Activated naive CD8-positive, alpha-beta T cell (primary cell): ENCODE measurements at regions not wholly inside any gene's neighbourhood (a gene's known extent, or its start where the extent isn't known, plus 50 kb on each side); places are given as distances from the start of the nearest gene placed in this dataset.
"Not testable (repeated sequence)": the region's sequence is repeated elsewhere in the genome, so short reads cannot be mapped to it uniquely, and the experiment has no call there.

Experiments
- H3K27ac Mint-ChIP-seq: one replicate; pipeline ENCODE4 v1.8.0; 2021; ENCODE audit warnings: mixed read lengths
- H3K27me3 Mint-ChIP-seq: one replicate; pipeline ENCODE4 v1.8.0; 2021; ENCODE audit warnings: mixed read lengths
- H3K36me3 Mint-ChIP-seq: one replicate; pipeline ENCODE4 v1.8.0; 2021; ENCODE audit warnings: mixed read lengths
- H3K4me1 Mint-ChIP-seq: one replicate; pipeline ENCODE4 v1.8.0; 2021; ENCODE audit warnings: low read depth, mixed read lengths
- H3K4me3 Mint-ChIP-seq: one replicate; pipeline ENCODE4 v1.8.0; 2021; ENCODE audit warnings: mild to moderate bottlenecking, mixed read lengths
- H3K9me3 Mint-ChIP-seq: one replicate; pipeline ENCODE4 v1.8.0; 2021; ENCODE audit warnings: low read depth, mixed read lengths

DNA sequence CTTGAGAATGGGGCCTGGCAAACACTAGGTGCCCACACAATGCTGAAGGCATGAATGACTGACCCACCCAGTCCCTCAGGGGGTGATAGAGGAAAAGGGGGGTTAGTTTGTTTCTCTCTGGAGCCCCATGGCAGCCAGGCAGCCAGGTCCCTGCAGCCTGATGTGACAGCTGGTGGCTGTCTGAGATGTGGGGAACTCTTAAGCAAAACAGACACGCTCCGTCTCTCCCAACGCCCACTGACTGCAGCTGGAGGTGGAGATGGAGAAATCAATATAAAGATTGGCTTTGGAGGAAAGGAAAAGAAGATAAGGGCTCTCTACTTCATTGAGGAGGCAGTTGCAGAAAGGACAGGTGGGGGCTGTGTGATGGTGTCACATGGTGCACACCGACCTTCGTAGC, 240.8 kb upstream of the LHX5 start:
- H3K4me3 Mint-ChIP-seq: no peak overlapping the region
- H3K9me3 Mint-ChIP-seq: peaks cover 8% of the 10 kb centered on the region
- H3K27me3 Mint-ChIP-seq: peaks cover 7% of the 10 kb centered on the region
- H3K4me1 Mint-ChIP-seq: no peaks in the 10 kb centered on the region
- no peak overlapping the region for H3K27ac Mint-ChIP-seq
- no peaks in the 10 kb centered on the region for H3K36me3 Mint-ChIP-seq

DNA sequence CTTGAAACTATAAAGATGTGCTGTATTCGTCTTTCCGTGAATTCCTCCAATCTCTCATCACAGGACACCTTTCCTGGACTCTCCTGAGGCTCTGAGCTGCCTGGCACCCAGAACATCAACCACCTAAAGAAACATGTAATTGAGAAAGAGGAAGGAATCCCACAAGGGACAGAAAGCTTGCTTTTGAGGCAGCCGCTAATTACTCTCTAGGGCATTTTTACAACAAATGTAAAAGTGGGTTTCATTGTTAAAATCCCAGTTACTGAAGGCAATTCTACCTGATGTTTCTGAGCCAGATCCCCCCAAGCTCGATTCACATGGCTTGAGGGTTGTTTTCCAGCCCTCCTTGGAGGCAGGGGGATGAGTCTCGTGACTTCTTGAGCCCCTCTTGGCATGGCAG, 238.5 kb upstream of the LHX5 start:
- Mint-ChIP-seq H3K27me3 (peaks cover 11% of the 10 kb centered on the region), H3K4me3 (no peak overlapping the region), H3K36me3 (no peaks in the 10 kb centered on the region), H3K4me1 (no peaks in the 10 kb centered on the region), H3K9me3 (peaks cover 8% of the 10 kb centered on the region), H3K27ac (no peak overlapping the region)

DNA sequence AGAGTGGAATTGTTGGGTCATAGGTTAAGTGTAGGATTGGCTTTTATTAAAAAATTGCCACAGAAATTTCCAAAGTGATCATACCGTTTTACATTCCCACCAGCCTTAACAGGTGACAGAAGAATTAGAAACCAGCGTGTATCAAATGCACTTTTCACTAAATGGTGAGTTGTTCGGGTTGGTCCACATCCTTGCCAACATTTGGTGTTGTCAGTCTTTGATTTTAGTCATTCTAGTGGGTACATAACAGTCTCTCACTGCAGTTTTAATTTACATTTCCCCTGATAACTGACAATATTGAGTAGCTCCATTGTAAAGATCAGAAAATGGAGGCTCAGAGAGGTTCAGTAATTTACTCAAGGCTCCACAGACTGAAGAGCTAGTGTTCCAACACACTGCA, 237.8 kb upstream of the LHX5 start:
- Mint-ChIP-seq H3K27me3 (peaks cover 14% of the 10 kb centered on the region), H3K9me3 (peaks cover 8% of the 10 kb centered on the region), H3K4me3 (no peak overlapping the region), H3K27ac (no peak overlapping the region), H3K4me1 (no peaks in the 10 kb centered on the region), H3K36me3 (no peaks in the 10 kb centered on the region)

DNA sequence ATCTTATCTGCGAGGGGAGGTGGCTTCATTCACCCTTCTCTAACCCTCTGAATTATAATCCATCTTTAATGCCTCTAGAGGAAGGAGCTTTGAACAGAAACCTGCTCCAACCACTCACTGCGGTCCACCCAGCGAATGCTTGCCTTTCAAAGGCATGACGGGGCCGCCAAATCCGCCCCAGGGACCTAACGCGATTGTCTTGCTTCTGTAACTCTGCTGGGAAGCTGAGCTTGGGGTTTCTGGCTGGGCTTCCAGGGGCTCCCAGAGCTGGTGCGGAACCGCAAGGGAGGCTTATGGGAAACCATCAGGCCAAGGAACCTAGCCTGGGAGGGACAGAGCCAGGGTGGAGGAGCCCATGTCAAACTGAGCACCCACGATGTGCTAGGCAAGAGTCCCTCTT, 231.2 kb upstream of the LHX5 start:
- Mint-ChIP-seq H3K4me1 (no peaks in the 10 kb centered on the region), H3K27ac (no peak overlapping the region), H3K36me3 (no peaks in the 10 kb centered on the region), H3K4me3 (no peak overlapping the region), H3K9me3 (no peaks in the 10 kb centered on the region), H3K27me3 (peaks cover 17% of the 10 kb centered on the region)

DNA sequence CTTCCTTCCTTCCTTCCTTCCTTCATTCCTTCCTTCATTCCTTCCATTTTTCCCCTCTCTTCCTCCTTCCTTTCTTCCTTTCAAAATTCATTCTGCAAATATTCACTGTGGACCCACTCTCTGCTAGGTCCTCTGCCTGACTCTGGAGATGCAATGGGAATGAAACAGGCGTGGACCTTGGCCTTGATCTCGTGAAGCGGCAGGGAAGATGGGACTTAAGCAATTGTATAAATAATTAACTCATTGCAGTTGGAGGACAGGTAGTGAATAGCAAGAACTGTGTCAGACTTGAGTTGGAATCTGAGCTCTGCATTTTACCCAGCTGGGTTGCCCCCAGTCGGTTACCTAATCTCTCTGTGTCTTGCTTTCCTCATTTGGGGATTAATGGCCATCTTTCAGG, 230.6 kb upstream of the LHX5 start:
- Mint-ChIP-seq H3K4me3 (no peak overlapping the region), H3K9me3 (no peaks in the 10 kb centered on the region), H3K36me3 (no peaks in the 10 kb centered on the region), H3K4me1 (no peaks in the 10 kb centered on the region), H3K27ac (no peak overlapping the region), H3K27me3 (peaks cover 18% of the 10 kb centered on the region)

DNA sequence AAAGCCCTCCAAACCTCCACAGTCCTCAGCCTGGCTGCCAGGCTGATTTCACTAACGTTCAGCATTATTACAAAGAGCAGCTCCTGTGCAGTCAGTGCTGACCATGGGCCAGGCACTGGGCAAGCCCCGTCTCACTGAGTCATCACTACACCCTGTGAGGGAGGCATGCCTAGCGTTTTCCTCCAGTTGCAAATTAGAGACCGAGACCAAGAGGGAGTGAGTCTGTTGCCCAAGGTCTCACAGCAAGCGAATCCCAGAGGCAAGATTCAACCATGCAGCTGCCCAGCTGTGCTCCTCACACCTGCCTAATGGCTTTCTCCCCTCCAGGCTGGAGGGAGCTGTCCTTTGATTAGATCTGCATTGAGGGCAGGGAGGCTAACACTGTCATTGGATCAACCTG, 229.3 kb upstream of the LHX5 start:
- Mint-ChIP-seq H3K4me3 (no peak overlapping the region), H3K27me3 (peaks cover 18% of the 10 kb centered on the region), H3K9me3 (no peaks in the 10 kb centered on the region), H3K4me1 (no peaks in the 10 kb centered on the region), H3K36me3 (no peaks in the 10 kb centered on the region), H3K27ac (no peak overlapping the region)

DNA sequence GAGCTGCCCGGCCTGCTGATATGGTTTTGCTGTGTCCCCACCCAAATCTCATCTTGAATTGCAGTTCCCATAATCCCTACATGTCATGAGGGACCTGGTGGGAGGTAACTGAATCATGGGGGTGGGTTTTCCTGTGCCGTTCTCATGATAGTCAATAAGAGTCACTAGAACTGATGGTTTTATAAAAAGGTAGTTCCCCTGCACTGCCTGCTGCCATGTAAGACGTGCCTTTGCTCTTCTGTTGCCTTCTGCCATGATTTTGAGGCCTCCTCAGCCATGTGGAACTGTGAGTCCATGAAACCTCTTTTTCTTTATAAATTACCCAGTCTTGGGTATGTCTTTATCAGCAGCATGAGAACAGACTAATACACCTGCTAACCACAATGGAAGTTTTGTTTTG, 228.3 kb upstream of the LHX5 start:
- not testable (repeated sequence) for H3K27ac Mint-ChIP-seq, H3K36me3 Mint-ChIP-seq, H3K4me1 Mint-ChIP-seq, H3K4me3 Mint-ChIP-seq, H3K9me3 Mint-ChIP-seq
- H3K27me3 Mint-ChIP-seq: peaks cover 13% of the 10 kb centered on the region

DNA sequence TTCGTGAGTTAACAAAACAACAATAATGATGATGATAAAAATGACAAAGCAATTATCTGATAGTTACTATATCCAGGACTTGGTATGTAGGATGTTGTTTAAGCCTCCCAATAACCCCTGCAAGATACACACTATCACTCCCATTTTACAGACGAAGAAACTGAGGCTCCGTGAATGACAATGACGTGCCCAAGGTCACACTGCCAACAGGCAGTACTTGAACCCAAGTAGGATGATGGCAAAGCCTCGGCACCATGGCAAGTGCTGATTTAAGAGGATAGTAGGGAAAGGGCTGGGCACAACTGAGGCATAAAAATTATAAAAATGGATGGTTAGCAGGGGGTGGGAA, 226.8 kb upstream of the LHX5 start:
- H3K4me3 Mint-ChIP-seq: no peak overlapping the region
- peaks cover 13% of the 10 kb centered on the region for H3K27me3 Mint-ChIP-seq

DNA sequence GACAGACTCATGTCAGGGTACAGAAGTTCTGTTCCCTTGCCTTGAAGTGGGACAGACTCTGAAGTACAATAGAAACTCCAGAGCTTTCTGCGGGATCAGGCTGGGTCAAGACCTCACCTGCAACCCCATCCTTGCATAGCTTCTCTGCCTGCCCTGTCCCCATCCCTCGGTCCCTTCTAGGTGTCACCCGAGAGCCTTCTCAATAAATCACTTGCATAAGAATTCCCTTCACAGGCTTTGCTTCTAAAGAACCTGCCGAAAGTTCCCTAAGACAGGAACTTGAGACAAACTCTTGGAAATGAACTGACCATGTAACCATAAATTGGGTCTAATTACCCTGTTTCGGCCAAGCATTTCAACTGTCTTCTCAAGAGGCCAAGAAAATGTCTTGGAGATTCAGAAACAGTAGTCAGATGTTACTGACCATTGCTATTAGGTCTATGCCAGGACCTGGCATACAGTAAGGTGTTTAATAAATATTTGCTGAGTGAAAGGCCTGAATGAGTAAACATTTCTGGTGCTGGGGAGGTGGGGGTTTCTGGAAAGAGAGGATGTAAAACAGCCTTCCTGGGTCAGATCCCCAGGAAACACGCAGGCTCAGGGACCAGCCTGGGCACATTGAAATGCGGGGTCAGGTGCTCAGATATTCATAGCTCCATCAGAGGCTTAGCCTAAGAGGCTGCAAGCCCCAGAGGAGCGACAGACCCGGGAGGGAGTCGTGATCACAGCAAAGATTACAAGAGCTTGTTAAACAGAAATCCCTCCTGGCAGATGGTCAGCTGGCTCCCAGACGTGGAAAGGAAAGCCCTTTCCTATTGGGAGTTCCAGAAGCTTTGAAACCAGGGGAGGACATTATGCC, 226.2 kb upstream of the LHX5 start:
- no peaks in the 10 kb centered on the region for H3K4me1 Mint-ChIP-seq
- no peak overlapping the region for H3K4me3 Mint-ChIP-seq
- no peaks in the 10 kb centered on the region for H3K9me3 Mint-ChIP-seq
- H3K27ac Mint-ChIP-seq: no peak overlapping the region
- peaks cover 13% of the 10 kb centered on the region for H3K27me3 Mint-ChIP-seq
- H3K36me3 Mint-ChIP-seq: no peaks in the 10 kb centered on the region

More for the DNA sequence above, 226.8 kb upstream of the LHX5 start:
- no peak overlapping the region for H3K27ac Mint-ChIP-seq
- H3K36me3 Mint-ChIP-seq: no peaks in the 10 kb centered on the region
- no peaks in the 10 kb centered on the region for H3K4me1 Mint-ChIP-seq
- no peaks in the 10 kb centered on the region for H3K9me3 Mint-ChIP-seq

DNA sequence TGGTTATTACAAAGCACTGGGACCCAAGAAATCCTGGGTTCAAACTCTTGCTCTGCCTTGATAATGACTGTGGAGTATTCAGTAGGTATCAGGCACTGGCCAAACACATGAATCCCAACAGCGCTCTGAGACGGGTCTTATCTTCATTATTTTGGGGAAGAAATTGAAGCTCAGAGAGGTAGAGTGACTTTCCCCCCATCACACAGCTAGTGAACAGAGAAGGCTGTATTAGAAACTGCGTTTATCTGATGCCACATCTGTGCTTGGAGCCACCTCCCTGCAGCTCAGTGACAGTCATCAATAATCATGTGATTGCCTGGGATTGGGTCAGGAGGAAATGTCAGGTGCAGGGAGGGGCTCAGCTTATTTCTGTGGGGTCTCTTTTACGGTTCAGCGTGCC, 225.4 kb upstream of the LHX5 start:
- Mint-ChIP-seq H3K4me3 (no peak overlapping the region), H3K9me3 (no peaks in the 10 kb centered on the region), H3K27me3 (peaks cover 10% of the 10 kb centered on the region), H3K4me1 (no peaks in the 10 kb centered on the region), H3K36me3 (no peaks in the 10 kb centered on the region), H3K27ac (no peak overlapping the region)

DNA sequence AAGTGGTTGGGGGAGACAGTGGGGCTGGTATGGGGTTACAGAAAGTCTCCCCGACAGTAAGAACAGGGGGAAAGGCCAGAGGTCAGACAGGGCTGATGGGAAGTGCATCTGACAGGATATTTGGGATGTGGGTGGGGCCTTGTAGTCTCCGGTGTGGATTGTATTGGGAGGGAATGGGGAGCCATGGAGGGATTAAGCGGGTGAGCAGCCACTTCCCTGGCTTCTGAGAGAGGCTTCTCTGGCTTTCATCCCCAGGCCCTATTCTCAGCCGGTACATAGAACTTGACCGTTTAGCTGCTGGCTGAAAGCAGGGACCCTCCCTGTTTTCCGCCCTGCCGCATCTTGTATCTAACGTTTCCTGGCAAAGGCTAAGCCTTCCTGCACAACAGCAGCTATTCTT, 222.0 kb upstream of the LHX5 start:
- no peaks in the 10 kb centered on the region for H3K36me3 Mint-ChIP-seq
- no peaks in the 10 kb centered on the region for H3K9me3 Mint-ChIP-seq
- H3K4me1 Mint-ChIP-seq: no peaks in the 10 kb centered on the region
- no peak overlapping the region for H3K4me3 Mint-ChIP-seq
- no peak overlapping the region for H3K27ac Mint-ChIP-seq
- peaks cover 12% of the 10 kb centered on the region for H3K27me3 Mint-ChIP-seq

DNA sequence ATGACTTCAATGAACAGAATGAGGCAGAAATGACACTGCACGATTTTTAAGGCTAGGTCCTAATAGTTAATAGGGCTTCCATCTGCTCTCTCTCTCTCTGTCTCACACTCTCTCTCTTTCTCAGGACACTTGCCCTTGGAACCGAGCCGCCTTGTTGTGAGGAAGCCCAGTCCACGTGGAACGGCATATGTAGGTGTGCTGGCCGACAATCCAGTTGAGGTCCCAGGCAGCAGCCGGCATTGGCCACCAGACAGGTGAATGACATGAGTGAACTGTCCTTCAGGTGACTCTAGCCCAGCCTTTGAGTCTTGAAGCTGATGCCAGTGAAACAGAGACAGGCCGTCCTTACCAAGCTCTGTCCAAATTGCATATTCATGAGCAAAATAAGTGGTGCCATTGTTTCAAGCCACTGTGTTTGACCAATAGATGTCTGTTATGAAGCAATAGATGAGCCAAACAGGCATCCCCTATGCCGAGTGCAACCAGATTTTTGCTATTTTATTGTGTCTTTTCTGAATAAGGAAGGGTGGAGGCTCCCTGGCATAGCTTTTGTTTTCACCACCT, 217.5 kb upstream of the LHX5 start:
- Mint-ChIP-seq H3K36me3 (no peaks in the 10 kb centered on the region), H3K27ac (no peak overlapping the region), H3K4me1 (no peaks in the 10 kb centered on the region), H3K27me3 (peaks cover 5% of the 10 kb centered on the region), H3K4me3 (no peak overlapping the region), H3K9me3 (no peaks in the 10 kb centered on the region)

DNA sequence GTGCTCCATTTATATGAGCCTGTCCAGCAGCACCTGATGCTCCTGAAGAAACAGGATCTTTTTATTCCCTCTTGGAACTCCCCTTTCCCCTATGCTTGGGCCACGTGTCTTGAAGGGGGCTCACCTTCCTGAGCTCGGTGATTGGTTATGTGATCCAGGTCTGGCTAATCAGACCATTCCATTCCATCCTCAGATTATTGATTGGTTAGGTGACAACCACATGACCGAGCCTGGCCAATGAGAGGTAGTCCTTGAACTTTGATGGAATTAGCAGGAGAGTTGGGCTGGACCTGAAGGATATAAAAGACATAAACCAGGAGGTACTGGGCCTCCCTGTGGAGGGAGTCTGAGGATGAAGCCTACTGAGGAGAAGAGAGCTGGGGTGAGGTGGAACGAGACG, 216.6 kb upstream of the LHX5 start:
- Mint-ChIP-seq H3K27me3 (peaks cover 5% of the 10 kb centered on the region), H3K27ac (no peak overlapping the region), H3K9me3 (no peaks in the 10 kb centered on the region), H3K4me3 (no peak overlapping the region), H3K4me1 (no peaks in the 10 kb centered on the region), H3K36me3 (no peaks in the 10 kb centered on the region)

DNA sequence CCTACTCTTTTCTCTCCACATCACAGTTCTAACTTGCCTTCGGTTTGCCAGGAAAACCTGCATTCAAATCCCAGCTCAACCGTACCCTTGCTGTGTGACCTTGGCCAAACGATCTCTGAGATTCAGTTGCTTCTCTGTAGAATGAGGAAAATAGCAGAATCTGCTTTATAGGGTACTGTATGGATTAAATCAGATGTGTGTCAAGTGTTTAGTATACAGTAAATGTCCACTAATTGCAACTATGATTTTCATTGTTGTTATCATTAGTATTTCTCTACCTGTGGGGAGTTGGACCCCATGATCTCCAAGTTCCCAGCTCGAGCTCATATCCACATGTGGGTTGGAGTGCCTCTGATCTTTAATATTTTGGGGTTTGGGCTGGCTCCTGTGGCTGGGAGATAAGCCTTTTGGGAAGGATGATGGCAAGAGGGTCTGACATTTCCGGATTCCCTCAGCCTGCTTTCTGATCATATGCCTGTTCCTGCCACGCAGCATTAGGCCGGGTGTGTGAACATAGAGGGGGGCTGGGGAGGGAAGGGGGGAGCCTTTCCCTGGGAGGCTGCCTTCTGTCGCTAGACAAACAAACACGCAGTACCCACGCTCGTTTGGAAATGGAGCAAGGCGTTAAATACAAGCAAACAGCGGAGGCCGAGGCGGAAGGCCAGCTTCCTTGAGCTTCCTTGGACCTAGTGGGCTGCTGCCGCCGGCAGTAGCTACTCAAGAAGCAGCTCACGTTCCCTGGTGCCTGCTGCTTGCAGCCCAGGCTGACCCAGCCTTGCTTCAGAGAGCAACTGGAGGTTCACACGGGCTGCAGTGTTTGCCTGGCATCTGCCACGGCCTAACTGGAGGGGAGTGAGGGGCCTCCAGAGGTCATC, 213.5 kb upstream of the LHX5 start:
- Mint-ChIP-seq H3K4me3 (no peak overlapping the region), H3K4me1 (no peaks in the 10 kb centered on the region), H3K27ac (no peak overlapping the region), H3K36me3 (no peaks in the 10 kb centered on the region), H3K27me3 (peaks cover under 1% of the 10 kb centered on the region), H3K9me3 (peaks cover 6% of the 10 kb centered on the region)
